C4-2B (cell line): ENCODE measurements at regions not wholly inside any gene's neighbourhood (a gene's known extent, or its start where the extent isn't known, plus 50 kb on each side); places are given as distances from the start of the nearest gene placed in this dataset.

Experiments
- CTCF ChIP-seq: fragments of 450-650 bp; conservative IDR thresholded peaks from 2 replicates; pipeline ENCODE4 v1.5.1; 2017; ENCODE audit warnings: mild to moderate bottlenecking
- ZFX ChIP-seq: fragments of 450-650 bp; IDR thresholded peaks from 2 replicates; pipeline ENCODE4 v1.6.1; 2017

- TF ChIP-seq CTCF, result no peak
- TF ChIP-seq ZFX, result no peak
These were observed 1019.9 kb upstream of the WWC1 start for GRCh38 chr5:167271511-167271910.
